Body of pancreas (tissue), 4 donors: ENCODE measurements at regions not wholly inside any gene's neighbourhood (a gene's known extent, or its start where the extent isn't known, plus 50 kb on each side); places are given as distances from the start of the nearest gene placed in this dataset.

Experiments used
- ATAC-seq: fragments of 150-250 bp; one replicate; pipeline ENCODE4 v1.9.1; 2016
- DNase-seq, 4 donors: peaks; one replicate each; pipeline ENCODE4 v3.0.0-alpha.2; 2019
- H3K27ac ChIP-seq, 4 donors: fragments of 200-600 bp; sonication (generic); 1 replicate in 3 of 4; 2 replicates in 1 of 4; pipeline versions ENCODE4 v1.5.1 to v1.6.1; 2016 to 2019; ENCODE audit warnings: mild to moderate bottlenecking in 1 of 4, mixed read lengths in 1 of 4, moderate library complexity in 1 of 4
- H3K27me3 ChIP-seq, 2 donors: fragments of 200-600 bp; sonication (generic); one replicate each; pipeline ENCODE4 v1.6.0; 2016; ENCODE audit warnings: mild to moderate bottlenecking in 1 of 2
- H3K36me3 ChIP-seq, 2 donors: fragments of 200-600 bp; sonication (generic); replicated peaks in 1 of 2; 2 replicates each; pipeline ENCODE4 v1.5.1; 2016; ENCODE audit warnings: low read depth in 2 of 2; ENCODE audit not compliant: insufficient read depth in 1 of 2
- H3K4me1 ChIP-seq: fragments of 200-600 bp; sonication (generic); one replicate; pipeline ENCODE4 v1.6.0; 2016
- H3K4me3 ChIP-seq, 2 donors: fragments of 200-600 bp; sonication (generic); 1 replicate in 1 of 2; 2 replicates in 1 of 2; pipeline ENCODE4 v1.5.1; 2016 to 2019
- H3K9me3 ChIP-seq, 3 donors: fragments of 200-600 bp; sonication (generic); 1 replicate in 2 of 3; 2 replicates in 1 of 3; pipeline ENCODE4 v1.5.1; 2016
- CTCF ChIP-seq, 7 experiments: fragments of 450-650 bp in 4 of 7; fragments of 200-600 bp in 3 of 7; sonication (generic) in 3 of 7; IDR thresholded peaks; one replicate each; pipeline ENCODE4 v1.5.1; 2016 to 2019; ENCODE audit warnings: antibody characterized with exemption in 7 of 7
- POLR2A ChIP-seq, 3 donors: fragments of 450-650 bp; IDR thresholded peaks; one replicate each; pipeline ENCODE4 v1.6.1; 2016; ENCODE audit warnings: antibody characterized with exemption in 3 of 3, mild to moderate bottlenecking in 2 of 3
- WGBS, 2 donors: methylation state at CpG; one replicate each; pipeline ENCODE4 v1.1.5; 2017; 5-methylcytosine and 5-hydroxymethylcytosine counted together
- intact Hi-C: fragments of 100-400 bp; cut with DNase I; formaldehyde crosslinking; loops from one replicate; pipeline ENCODE4 v1.15.1; 2023

- ATAC-seq (no peak), DNase-seq (no peak)
- no peak overlapping the region for H3K4me3 ChIP-seq
- H3K4me1 ChIP-seq = no peaks in the 10 kb centered on the region
- H3K36me3 ChIP-seq = no peaks in the 10 kb centered on the region
- H3K27me3 ChIP-seq = no peaks in the 10 kb centered on the region
- H3K27ac ChIP-seq = no peak overlapping the region
- H3K9me3 ChIP-seq = no peaks in the 10 kb centered on the region
- intact Hi-C loops = no loop called here
- TF ChIP-seq POLR2A (IDR thresholded peaks at IDR 0.05) = no peak
- no peak for TF ChIP-seq CTCF (IDR thresholded peaks at IDR 0.05)
- 57 to 67% methylated on average over 4 of the region's 4 CpGs for WGBS, 2 donors
Observed at GRCh38 chr18:1048032-1048431, 143.4 kb downstream of the ADCYAP1 start.

GRCh38 chr18:1049173-1049572 is 144.5 kb downstream of the ADCYAP1 start:
- Histone ChIP-seq H3K4me1 (no peaks in the 10 kb centered on the region), H3K27ac (no peak overlapping the region), H3K36me3 (no peaks in the 10 kb centered on the region), H3K27me3 (no peaks in the 10 kb centered on the region), H3K4me3 (no peak overlapping the region), H3K9me3 (no peaks in the 10 kb centered on the region)
- intact Hi-C loops = no loop called here
- TF ChIP-seq CTCF (IDR thresholded peaks at IDR 0.05) = no peak
- no peak for TF ChIP-seq POLR2A (IDR thresholded peaks at IDR 0.05)
- no peak for ATAC-seq
- no peak for DNase-seq
- 85 to 100% methylated on average over 1 of the region's 1 CpG for WGBS, 2 donors

GRCh38 chr18:1050012-1050657 is 145.5 kb downstream of the ADCYAP1 start:
- no peaks in the 10 kb centered on the region for H3K36me3 ChIP-seq
- TF ChIP-seq POLR2A (IDR thresholded peaks at IDR 0.05) (no peak), CTCF (IDR thresholded peaks at IDR 0.05) (no peak)

GRCh38 chr18:1052301-1052700 is 147.6 kb downstream of the ADCYAP1 start:
- intact Hi-C loops = no loop called here
- ATAC-seq = no peak
- Histone ChIP-seq H3K4me1 (no peaks in the 10 kb centered on the region), H3K27me3 (no peaks in the 10 kb centered on the region), H3K4me3 (no peak overlapping the region), H3K9me3 (no peaks in the 10 kb centered on the region), H3K27ac (no peak overlapping the region), H3K36me3 (no peaks in the 10 kb centered on the region)
- no peak for TF ChIP-seq CTCF (IDR thresholded peaks at IDR 0.05)
- TF ChIP-seq POLR2A (IDR thresholded peaks at IDR 0.05) = no peak
- no peak for DNase-seq

More at GRCh38 chr18:1050012-1050657, 145.5 kb downstream of the ADCYAP1 start:
- Histone ChIP-seq H3K4me3 (no peak overlapping the region), H3K27me3 (no peaks in the 10 kb centered on the region), H3K27ac (no peak overlapping the region), H3K9me3 (no peaks in the 10 kb centered on the region), H3K4me1 (no peaks in the 10 kb centered on the region)
- intact Hi-C loops = no loop called here
- 36 to 43% methylated on average over 3 of the region's 3 CpGs for WGBS, 2 donors
- no peak for ATAC-seq
- no peak for DNase-seq
